H1 (cell line): ENCODE measurements at regions not wholly inside any gene's neighbourhood (a gene's known extent, or its start where the extent isn't known, plus 50 kb on each side); places are given as distances from the start of the nearest gene placed in this dataset.

ENCODE experiments used
- CTCF ChIA-PET: fragments of 300-600 bp; sonication (Branson Sonifier 250); formaldehyde crosslinking; loops from one replicate; lab custom pipeline; 2021; ENCODE audit not compliant: partially characterized antibody; lab: Charles Lee
- POLR2A ChIA-PET: fragments of 300-600 bp; sonication (Branson Sonifier 250); formaldehyde crosslinking; loops from one replicate; lab custom pipeline; 2021; ENCODE audit warnings: inconsistent platforms; ENCODE audit not compliant: partially characterized antibody; lab: Charles Lee
- DNase-seq, 2 experiments: peaks; one replicate each; pipeline versions ENCODE4 v3.0.0 to v3.0.0-alpha.2; 2010 to 2022; ENCODE audit warnings: low spot score in 2 of 2, low read depth in 1 of 2, mixed read lengths in 1 of 2
- FAIRE-seq: peaks from 2 replicates; lab custom pipeline; 2011; peaks lifted over from hg19 to GRCh38; lab: Jason Lieb, UNC
- H2AFZ ChIP-seq: 2 replicates; pipeline ENCODE4 v1.8.1; 2012; ENCODE audit warnings: low read length, inconsistent platforms
- H2AK5ac ChIP-seq: 2 replicates; pipeline ENCODE4 v1.6.1; 2013; ENCODE audit warnings: low read depth, low read length
- H2BK120ac ChIP-seq: replicated peaks from 2 replicates; pipeline ENCODE3; 2013; ENCODE audit warnings: low read depth, low read length, inconsistent platforms
- H2BK12ac ChIP-seq: 2 replicates; pipeline ENCODE4 v1.6.1; 2013; ENCODE audit warnings: low read depth, low read length
- H2BK15ac ChIP-seq: 2 replicates; pipeline ENCODE4 v1.6.1; 2013; ENCODE audit warnings: low read length
- H2BK20ac ChIP-seq: 2 replicates; pipeline ENCODE4 v1.6.1; 2013; ENCODE audit warnings: low read length
- H2BK5ac ChIP-seq: 2 replicates; pipeline ENCODE4 v1.6.1; 2013; ENCODE audit warnings: low read depth, low read length
- H3K14ac ChIP-seq: 2 replicates; pipeline ENCODE4 v1.6.1; 2013; ENCODE audit warnings: inconsistent platforms; ENCODE audit not compliant: insufficient read length
- H3K18ac ChIP-seq: 2 replicates; pipeline ENCODE4 v1.6.1; 2013; ENCODE audit warnings: low read length; ENCODE audit errors: extremely low read depth
- H3K23ac ChIP-seq: 2 replicates; pipeline ENCODE4 v1.6.1; 2013; ENCODE audit warnings: inconsistent platforms; ENCODE audit not compliant: insufficient read length
- H3K23me2 ChIP-seq: 2 replicates; pipeline ENCODE4 v1.6.1; 2013; ENCODE audit warnings: low read depth, low read length
- H3K27ac ChIP-seq: 2 replicates; pipeline ENCODE4 v1.6.1; 2011; ENCODE audit warnings: low read depth, low read length, inconsistent platforms
- H3K27me3 ChIP-seq, 4 experiments: replicated peaks in 1 of 4; 1 replicate in 1 of 4; 2 replicates in 3 of 4; pipeline versions ENCODE4 v1.6.1 to v1.8.1; 2011 to 2013; ENCODE audit warnings: low read length in 3 of 4, mild to moderate bottlenecking in 3 of 4, inconsistent platforms in 2 of 4, mixed read lengths in 2 of 4, moderate library complexity in 1 of 4; ENCODE audit not compliant: control insufficient read depth in 3 of 4, insufficient read depth in 3 of 4; ENCODE audit errors: extremely low read depth in 1 of 4
- H3K36me3 ChIP-seq, 4 experiments: 2 replicates each; pipeline versions ENCODE4 v1.6.1 to v1.8.1; 2011 to 2013; ENCODE audit warnings: mild to moderate bottlenecking in 4 of 4, low read length in 3 of 4, moderate library complexity in 2 of 4, control low read depth in 1 of 4, inconsistent platforms in 1 of 4; ENCODE audit not compliant: insufficient read depth in 4 of 4, control insufficient read depth in 2 of 4
- H3K4ac ChIP-seq: replicated peaks from 2 replicates; pipeline ENCODE3; 2013; ENCODE audit warnings: low read length, low read depth, mixed read lengths, inconsistent platforms; ENCODE audit not compliant: insufficient read length
- H3K4me1 ChIP-seq, 4 experiments: replicated peaks in 1 of 4; 1 replicate in 1 of 4; 2 replicates in 3 of 4; pipeline versions ENCODE4 v1.6.1 to v1.8.1; 2011 to 2013; ENCODE audit warnings: low read length in 3 of 4, inconsistent platforms in 2 of 4, mixed read lengths in 1 of 4; ENCODE audit not compliant: insufficient read depth in 4 of 4, control insufficient read depth in 3 of 4
- H3K4me2 ChIP-seq, 2 experiments: 2 replicates each; pipeline versions ENCODE4 v1.6.1 to v1.8.1; 2011 to 2013; ENCODE audit warnings: low read depth in 2 of 2, low read length in 2 of 2, control low read depth in 1 of 2, inconsistent platforms in 1 of 2, mild to moderate bottlenecking in 1 of 2; ENCODE audit not compliant: insufficient read depth in 1 of 2
- H3K4me3 ChIP-seq, 4 experiments: fragments of 200-600, 300-600 bp in 1 of 4; sonication (generic), shearing (Covaris generic), sonication (Bioruptor Twin) in 1 of 4; 2 replicates each; pipeline versions ENCODE4 v1.5.1 to v1.8.1; 2011 to 2016; ENCODE audit warnings: low read length in 4 of 4, low read depth in 3 of 4, control low read depth in 2 of 4, inconsistent platforms in 2 of 4, mild to moderate bottlenecking in 2 of 4, mixed read lengths in 1 of 4, moderate library complexity in 1 of 4; ENCODE audit not compliant: insufficient read depth in 2 of 4; ENCODE audit errors: extremely low read depth in 1 of 4
- H3K56ac ChIP-seq: replicated peaks from 2 replicates; pipeline ENCODE3; 2013; ENCODE audit warnings: low read depth, mild to moderate bottlenecking, mixed read lengths, low read length, inconsistent platforms; ENCODE audit not compliant: insufficient read length
- H3K79me1 ChIP-seq: 2 replicates; pipeline ENCODE4 v1.6.1; 2013; ENCODE audit warnings: low read depth, low read length, control low read depth
- H3K79me2 ChIP-seq, 2 experiments: 2 replicates each; pipeline versions ENCODE4 v1.6.1 to v1.8.1; 2012 to 2013; ENCODE audit warnings: low read length in 2 of 2, mild to moderate bottlenecking in 2 of 2, inconsistent platforms in 1 of 2; ENCODE audit not compliant: insufficient read depth in 2 of 2, control insufficient read depth in 1 of 2
- H3K9ac ChIP-seq, 4 experiments: replicated peaks in 1 of 4; 1 replicate in 1 of 4; 2 replicates in 3 of 4; pipeline versions ENCODE4 v1.6.1 to v1.8.1; 2011 to 2013; ENCODE audit warnings: low read depth in 3 of 4, low read length in 3 of 4, control low read depth in 2 of 4, mild to moderate bottlenecking in 2 of 4, moderate library complexity in 2 of 4, inconsistent platforms in 1 of 4; ENCODE audit errors: extremely low read depth in 1 of 4
- H3K9me3 ChIP-seq, 2 experiments: 2 replicates each; pipeline versions ENCODE4 v1.6.1 to v1.8.1; 2012 to 2013; ENCODE audit warnings: mild to moderate bottlenecking in 2 of 2, moderate library complexity in 2 of 2, control low read depth in 1 of 2, inconsistent platforms in 1 of 2, low read depth in 1 of 2, low read length in 1 of 2, mixed read lengths in 1 of 2; ENCODE audit not compliant: insufficient read depth in 2 of 2
- H4K20me1 ChIP-seq, 2 experiments: replicated peaks in 1 of 2; 2 replicates each; pipeline versions ENCODE3 to v1.8.1; 2011 to 2013; ENCODE audit warnings: inconsistent platforms in 2 of 2, low read length in 2 of 2, mild to moderate bottlenecking in 1 of 2; ENCODE audit not compliant: insufficient read depth in 2 of 2, control insufficient read depth in 1 of 2
- H4K5ac ChIP-seq: 2 replicates; pipeline ENCODE4 v1.6.1; 2013; ENCODE audit warnings: low read length, low read depth, mixed read lengths, inconsistent platforms; ENCODE audit not compliant: insufficient read length
- H4K8ac ChIP-seq: 2 replicates; pipeline ENCODE4 v1.8.0; 2013; ENCODE audit warnings: mild to moderate bottlenecking, moderate library complexity, low read length, inconsistent platforms; ENCODE audit not compliant: insufficient read depth; ENCODE audit errors: extremely low read depth
- H4K91ac ChIP-seq: replicated peaks from 2 replicates; pipeline ENCODE3; 2013; ENCODE audit warnings: low read length, mixed read lengths, inconsistent platforms; ENCODE audit not compliant: insufficient read length
- ASH2L ChIP-seq: fragments of 200-600, 300-600 bp; sonication (generic); IDR thresholded peaks from one replicate; pipeline ENCODE4 v1.7.1; 2017; ENCODE audit warnings: low read length
- CHD2 ChIP-seq: IDR thresholded peaks from 2 replicates; pipeline ENCODE4 v1.6.1; 2012; ENCODE audit warnings: low read length, improper control_type of control experiment
- EZH2 ChIP-seq: fragments of 200-600 bp; sonication (generic); IDR thresholded peaks from 2 replicates; pipeline ENCODE4 v1.7.1; 2012; ENCODE audit warnings: low read depth, mild to moderate bottlenecking, moderate library complexity, low read length, inconsistent platforms; ENCODE audit not compliant: severe bottlenecking
- HDAC6 ChIP-seq: IDR thresholded peaks from one replicate; pipeline ENCODE4 v1.7.1; 2012; ENCODE audit warnings: low read depth, mild to moderate bottlenecking, inconsistent platforms, low read length, moderate library complexity
- JUN ChIP-seq: IDR thresholded peaks from 2 replicates; pipeline ENCODE4 v1.6.1; 2011; ENCODE audit warnings: low read depth, mild to moderate bottlenecking, improper control_type of control experiment, low read length
- NANOG ChIP-seq: IDR thresholded peaks from 2 replicates; pipeline ENCODE4 v1.6.1; 2011; ENCODE audit warnings: low read length, low read depth, mild to moderate bottlenecking, inconsistent platforms; ENCODE audit not compliant: insufficient read depth, poor library complexity, severe bottlenecking
- SIRT6 ChIP-seq: IDR thresholded peaks from one replicate; pipeline ENCODE4 v1.7.1; 2012; ENCODE audit warnings: low read length, inconsistent platforms
- WGBS, 2 experiments: shearing (Covaris generic) in 1 of 2; methylation state at CpG; one replicate each; pipeline versions ENCODE4 v1.1.6 to v1.1.7; 2013 to 2015; ENCODE audit warnings: low lambda C conversion rate in 2 of 2, mixed read lengths in 2 of 2, inconsistent platforms in 1 of 2, low coverage in 1 of 2, missing lambda C conversion rate in 1 of 2; ENCODE audit not compliant: insufficient replicate concordance in 2 of 2, insufficient coverage in 1 of 2, insufficient read length in 1 of 2; ENCODE audit errors: extremely low coverage in 1 of 2, missing lambda C conversion rate in 1 of 2; 5-methylcytosine and 5-hydroxymethylcytosine counted together
- TF ChIP-seq, protein P1 (sequence below): IDR thresholded peaks from 2 replicates; pipeline ENCODE4 v1.6.1; 2012; ENCODE audit warnings: inconsistent platforms

DNA sequence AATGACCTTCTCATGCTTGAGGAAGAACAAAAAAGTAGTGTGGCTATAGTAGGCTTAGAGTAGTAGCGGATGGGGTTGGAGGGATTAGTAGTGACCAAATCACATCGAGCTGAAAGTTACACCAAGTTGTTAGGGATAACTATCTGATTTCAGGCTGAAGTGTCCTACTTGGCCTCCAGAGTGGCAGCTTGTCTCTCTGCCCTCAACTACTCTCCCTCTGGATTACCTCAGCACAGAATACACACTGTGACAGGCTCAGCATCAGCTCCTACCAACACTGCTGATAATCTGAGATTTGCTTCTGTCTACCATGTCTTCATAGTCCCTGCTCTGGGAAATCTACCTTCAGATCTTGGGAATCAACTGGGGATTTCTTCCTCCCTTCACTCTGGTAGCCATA is 714.6 kb upstream of the GRAMD2B start:
- H2AK5ac ChIP-seq = no peak overlapping the region
- no peaks in the 10 kb centered on the region for H4K20me1 ChIP-seq
- H3K4me1 ChIP-seq = peaks cover 0 to 3% (median under 1%) of the 10 kb centered on the region in 4 experiments; a peak in 2 of 7 replicates
- no peaks in the 10 kb centered on the region for H3K79me1 ChIP-seq
- H3K56ac ChIP-seq = no peak overlapping the region
- H3K23me2 ChIP-seq = no peaks in the 10 kb centered on the region
- H2BK12ac ChIP-seq = no peak overlapping the region
- H2BK120ac ChIP-seq = no peak overlapping the region
- TF ChIP-seq EZH2 (no peak), SIRT6 (no peak), JUN (no peak), ASH2L (no peak), HDAC6 (no peak), NANOG (no peak), CHD2 (no peak)
- TF ChIP-seq, protein P1, sequence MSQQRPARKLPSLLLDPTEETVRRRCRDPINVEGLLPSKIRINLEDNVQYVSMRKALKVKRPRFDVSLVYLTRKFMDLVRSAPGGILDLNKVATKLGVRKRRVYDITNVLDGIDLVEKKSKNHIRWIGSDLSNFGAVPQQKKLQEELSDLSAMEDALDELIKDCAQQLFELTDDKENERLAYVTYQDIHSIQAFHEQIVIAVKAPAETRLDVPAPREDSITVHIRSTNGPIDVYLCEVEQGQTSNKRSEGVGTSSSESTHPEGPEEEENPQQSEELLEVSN = no peak
- TF ChIP-seq, all 59 proteins: peak for 0
- H3K4ac ChIP-seq = no peak overlapping the region
- H2BK20ac ChIP-seq = no peak overlapping the region
- no peak overlapping the region for H2BK5ac ChIP-seq
- H3K14ac ChIP-seq = no peak overlapping the region
- no peaks in the 10 kb centered on the region for H3K79me2 ChIP-seq
- no peaks in the 10 kb centered on the region for H3K27me3 ChIP-seq
- no peak overlapping the region for H4K5ac ChIP-seq
- H3K27ac ChIP-seq = no peak overlapping the region
- no peak overlapping the region for H3K18ac ChIP-seq
- H4K91ac ChIP-seq = no peak overlapping the region
- H2BK15ac ChIP-seq = no peak overlapping the region
- H4K8ac ChIP-seq = no peak overlapping the region
- no peak overlapping the region for H3K4me3 ChIP-seq
- peaks cover 0 to 4% of the 10 kb centered on the region in 2 experiments; a peak in 2 of 4 replicates for H3K9me3 ChIP-seq
- peak overlapping the region; percentile 99 for H2AFZ ChIP-seq
- no peak overlapping the region for H3K4me2 ChIP-seq
- WGBS, 2 experiments = 81% methylated on average over 2 of the region's 2 CpGs; no CpG with 5 or more reads in 1 of the 2 experiments
- FAIRE-seq (no peak), DNase-seq (no peak)
- H3K23ac ChIP-seq = no peak overlapping the region
- ChIA-PET CTCF (no interaction called here), POLR2A (no interaction called here)
- H3K36me3 ChIP-seq = no peaks in the 10 kb centered on the region
- H3K9ac ChIP-seq = no peak overlapping the region
